Stimulated activated CD8-positive, alpha-beta memory T cell treated with anti-CD3 and anti-CD28 coated beads, Interleukin-2, amount 100 ng/mL, for 48 hours (primary cell): ENCODE measurements at regions not wholly inside any gene's neighbourhood (a gene's known extent, or its start where the extent isn't known, plus 50 kb on each side); places are given as distances from the start of the nearest gene placed in this dataset.
"Not testable (repeated sequence)": the region's sequence is repeated elsewhere in the genome, so short reads cannot be mapped to it uniquely, and the experiment has no call there.

Experiments used
- DNase-seq, 2 donors: peaks; one replicate each; pipeline ENCODE4 v3.0.0-alpha.2; 2020; ENCODE audit warnings: low read depth in 2 of 2

DNA sequence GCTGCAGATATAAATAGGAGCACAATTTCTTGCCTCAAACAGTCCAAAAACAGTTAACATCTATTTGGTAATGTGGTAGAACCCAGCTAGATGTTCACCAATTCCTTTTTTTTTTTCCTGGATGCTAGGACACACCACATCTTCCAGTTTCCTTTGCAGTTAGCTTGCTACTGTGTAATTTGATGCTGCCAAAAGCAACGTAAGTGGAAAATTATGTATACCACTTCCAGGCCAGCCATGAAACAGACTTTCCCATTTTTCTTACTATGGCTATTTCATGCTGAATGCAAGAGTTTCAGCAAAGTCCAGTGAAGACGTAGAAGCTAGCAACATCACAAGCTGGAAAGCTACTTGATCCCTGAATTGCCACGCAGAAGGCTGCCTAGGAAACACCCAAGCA lies 667.2 kb downstream of the TLE1 start:
- no peak for DNase-seq

DNA sequence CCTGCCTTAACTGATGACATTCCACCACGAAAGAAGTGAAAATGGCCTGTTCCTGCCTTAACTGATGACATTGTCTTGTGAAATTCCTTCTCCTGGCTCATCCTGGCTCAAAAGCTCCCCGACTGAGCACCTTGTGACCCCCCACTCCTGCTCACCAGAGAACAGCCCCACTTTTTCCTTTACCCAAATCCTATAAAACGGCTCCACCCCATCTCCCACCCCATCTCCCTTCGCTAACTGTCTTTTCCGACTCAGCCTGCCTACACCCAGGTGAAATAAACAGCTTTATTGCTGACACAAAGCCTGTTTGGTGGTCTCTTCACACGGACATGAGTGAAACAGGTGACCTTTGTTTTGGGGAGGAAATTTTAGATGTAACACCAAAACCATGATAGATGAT lies 674.4 kb downstream of the TLE1 start:
- DNase-seq, result not testable (repeated sequence)

DNA sequence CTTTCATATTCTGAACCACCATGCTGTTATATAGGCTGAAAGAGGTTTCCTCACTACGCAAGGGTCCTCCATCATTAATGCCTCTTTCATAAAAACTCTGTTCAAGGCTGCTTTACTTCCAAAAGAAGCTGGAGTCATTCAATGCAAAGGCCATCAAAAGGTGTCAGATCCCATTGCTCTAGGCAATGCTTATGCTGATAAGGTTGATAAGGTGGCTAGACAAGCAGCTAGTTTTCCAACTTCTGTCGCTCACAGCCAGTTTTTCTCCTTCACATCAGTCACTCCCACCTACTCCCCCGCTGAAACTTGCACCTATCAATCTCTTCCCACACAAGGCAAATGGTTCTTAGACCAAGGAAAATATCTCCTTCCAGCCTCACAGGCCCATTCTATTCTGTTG lies 676.2 kb downstream of the TLE1 start:
- DNase-seq, result not testable (repeated sequence)

DNA sequence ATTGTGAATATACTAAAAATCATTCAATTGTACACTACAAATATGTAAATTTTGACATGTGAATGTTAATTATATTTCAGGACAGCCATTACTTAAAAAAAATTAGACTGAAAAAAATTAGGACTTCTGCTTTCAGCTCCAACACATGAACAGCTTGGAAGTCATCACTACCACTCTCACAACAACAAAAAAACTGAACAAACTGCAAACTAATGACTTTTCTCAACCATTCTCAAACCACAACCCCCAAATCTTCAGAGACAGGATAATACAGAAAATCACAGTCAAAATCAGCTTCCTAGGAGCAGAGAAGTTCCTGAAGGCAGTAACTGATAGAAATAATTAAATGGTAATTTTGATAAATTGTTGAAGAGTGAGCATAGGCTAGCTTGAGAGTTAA lies 686.4 kb downstream of the TLE1 start:
- no peak for DNase-seq

- DNase-seq, result no peak
These were observed 687.1 kb downstream of the TLE1 start for GRCh38 chr9:81002242-81002641.

DNA sequence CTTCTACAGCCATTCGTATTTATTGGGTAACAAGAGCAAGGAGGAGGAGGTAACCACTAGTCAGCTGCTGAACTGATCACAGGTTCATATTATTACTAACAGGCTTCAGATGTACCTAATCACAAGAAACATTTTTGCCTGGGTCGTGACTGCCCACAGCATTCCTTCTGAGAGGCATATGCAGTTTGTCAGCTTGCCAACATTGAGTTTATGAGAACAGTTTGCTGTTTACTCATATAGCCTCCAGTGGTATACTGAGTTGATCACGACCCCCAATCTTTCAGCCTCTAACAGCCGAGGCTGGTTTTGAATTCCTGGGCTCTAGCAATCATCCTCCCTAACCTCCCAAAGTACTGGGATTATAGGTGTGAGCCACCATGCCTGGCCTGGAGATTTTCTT lies 693.6 kb downstream of the TLE1 start:
- no peak for DNase-seq

DNA sequence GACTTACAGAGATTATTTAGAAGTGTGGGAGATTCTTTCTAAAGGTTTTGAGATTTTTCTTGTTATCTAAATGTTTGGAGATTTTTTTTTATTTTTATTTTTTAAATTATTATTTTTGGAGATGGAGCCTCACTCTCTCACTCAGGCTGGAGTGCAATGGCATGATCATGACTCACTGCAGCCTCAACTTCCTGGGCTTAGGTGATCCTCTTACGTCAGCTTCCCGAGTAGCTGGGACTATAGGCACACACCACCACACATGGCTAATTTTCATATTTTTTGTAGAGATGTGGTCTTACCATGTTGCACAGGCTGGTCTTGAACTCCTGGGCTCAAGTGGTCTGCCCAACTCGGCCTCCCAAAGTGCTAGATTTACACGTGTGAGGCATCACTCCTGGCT lies 694.5 kb downstream of the TLE1 start:
- DNase-seq, result no peak

DNA sequence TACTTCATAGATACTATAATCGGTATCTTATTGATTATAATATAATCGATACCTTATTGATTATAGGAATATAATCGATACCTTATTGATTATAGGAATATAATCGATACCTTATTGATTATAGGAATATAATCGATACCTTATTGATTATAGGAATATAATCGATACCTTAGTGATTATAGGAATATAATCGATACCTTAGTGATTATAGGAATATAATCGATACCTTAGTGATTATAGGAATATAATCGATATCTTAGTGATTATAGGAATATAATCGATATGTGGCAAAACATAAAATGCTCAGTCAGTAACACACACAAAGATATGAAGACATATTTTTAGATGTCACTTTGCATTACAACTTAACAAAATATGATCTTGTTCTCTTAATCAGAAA lies 703.8 kb downstream of the TLE1 start:
- DNase-seq, result not testable (repeated sequence)

GRCh38 chr9:80976403-80976802 lies 712.9 kb downstream of the TLE1 start:
- no peak for DNase-seq

DNA sequence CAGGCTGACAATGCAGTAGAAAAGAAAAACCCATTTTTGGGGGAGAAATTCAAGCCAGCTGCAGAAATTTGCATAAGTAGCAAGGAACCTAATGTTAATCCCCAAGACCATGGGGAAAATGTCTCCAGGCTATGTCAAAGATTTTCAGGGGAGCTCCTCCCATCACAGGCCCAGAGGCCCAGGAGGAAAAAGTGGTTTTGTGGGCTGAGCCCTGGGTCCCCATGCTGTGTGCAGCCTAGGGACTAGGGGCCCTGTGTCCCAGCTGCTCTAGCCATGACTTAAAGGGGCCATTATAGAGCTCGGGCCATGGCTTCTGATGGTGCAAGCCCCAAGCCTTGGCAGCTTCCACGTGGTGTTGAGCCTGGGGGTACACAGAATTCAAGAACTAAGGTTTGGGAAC lies 719.0 kb downstream of the TLE1 start:
- DNase-seq, result not testable (repeated sequence)

DNA sequence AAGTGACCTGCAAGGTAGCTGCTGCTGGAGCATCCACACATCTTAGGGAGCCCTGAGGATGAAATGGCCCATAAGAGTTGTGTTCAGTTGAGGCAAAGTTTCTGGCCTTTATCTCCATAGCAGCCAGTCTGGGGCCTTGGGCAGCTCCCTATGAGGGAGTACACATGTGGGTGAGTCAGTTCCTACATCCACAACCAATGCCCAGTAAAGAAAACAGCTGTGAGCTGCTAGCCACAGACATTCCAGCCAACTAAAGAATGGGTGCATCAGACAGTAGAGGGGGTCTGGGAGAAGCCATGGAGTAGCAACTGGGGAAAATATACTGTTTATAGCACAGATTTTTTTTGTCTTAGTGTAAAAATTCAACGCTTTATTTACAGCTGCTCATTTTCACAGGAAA lies 720.7 kb downstream of the TLE1 start:
- no peak for DNase-seq

DNA sequence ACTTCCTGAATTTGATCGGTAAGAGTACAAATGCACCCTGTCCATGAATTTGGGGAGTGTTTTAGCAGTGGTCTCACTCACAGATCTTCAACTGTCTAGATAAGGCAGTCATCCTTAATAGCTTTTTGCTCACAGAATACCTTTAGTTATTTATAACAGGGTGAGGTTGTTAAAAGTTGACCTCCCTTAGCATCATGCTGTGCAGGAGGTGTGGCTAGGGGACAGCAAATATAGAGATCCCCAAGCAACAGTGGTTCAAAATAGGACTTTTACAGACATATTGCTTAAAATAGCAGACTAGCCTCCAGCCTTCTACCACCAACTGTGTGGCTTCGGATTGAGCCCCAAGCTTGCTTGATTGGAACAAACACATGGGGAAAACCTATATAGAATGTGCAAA lies 724.4 kb downstream of the TLE1 start:
- DNase-seq, result no peak

- no peak for DNase-seq
These were observed 725.0 kb downstream of the TLE1 start for GRCh38 chr9:80964374-80964773.

GRCh38 chr9:80957801-80958200 lies 731.5 kb downstream of the TLE1 start:
- DNase-seq, result no peak

DNA sequence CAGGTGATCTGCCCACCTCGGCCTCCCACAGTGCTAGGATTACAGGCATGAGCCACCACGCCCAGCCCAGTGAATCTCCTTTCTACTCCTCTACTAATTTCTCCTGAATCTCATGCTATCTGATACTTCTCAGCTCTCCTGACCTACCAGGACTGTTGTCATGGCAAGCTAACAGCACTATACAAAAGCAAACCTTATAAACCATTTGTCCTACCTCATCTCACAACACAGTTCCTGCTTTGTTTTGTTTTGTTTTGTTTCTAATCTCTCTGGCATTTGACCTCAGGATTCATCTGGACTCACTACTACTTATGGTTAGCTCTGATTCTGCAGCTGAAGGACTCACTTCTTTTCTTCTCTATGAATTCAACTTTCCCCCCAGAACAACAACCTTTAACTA lies 734.8 kb downstream of the TLE1 start:
- DNase-seq, result no peak

- no peak for DNase-seq
These were observed 736.9 kb downstream of the TLE1 start for GRCh38 chr9:80952363-80952922.

GRCh38 chr9:80951675-80952074 lies 737.7 kb downstream of the TLE1 start:
- DNase-seq, result no peak

- no peak for DNase-seq
These were observed 740.5 kb downstream of the TLE1 start for GRCh38 chr9:80948876-80949275.

GRCh38 chr9:80948066-80948465 lies 741.3 kb downstream of the TLE1 start:
- DNase-seq, result no peak

DNA sequence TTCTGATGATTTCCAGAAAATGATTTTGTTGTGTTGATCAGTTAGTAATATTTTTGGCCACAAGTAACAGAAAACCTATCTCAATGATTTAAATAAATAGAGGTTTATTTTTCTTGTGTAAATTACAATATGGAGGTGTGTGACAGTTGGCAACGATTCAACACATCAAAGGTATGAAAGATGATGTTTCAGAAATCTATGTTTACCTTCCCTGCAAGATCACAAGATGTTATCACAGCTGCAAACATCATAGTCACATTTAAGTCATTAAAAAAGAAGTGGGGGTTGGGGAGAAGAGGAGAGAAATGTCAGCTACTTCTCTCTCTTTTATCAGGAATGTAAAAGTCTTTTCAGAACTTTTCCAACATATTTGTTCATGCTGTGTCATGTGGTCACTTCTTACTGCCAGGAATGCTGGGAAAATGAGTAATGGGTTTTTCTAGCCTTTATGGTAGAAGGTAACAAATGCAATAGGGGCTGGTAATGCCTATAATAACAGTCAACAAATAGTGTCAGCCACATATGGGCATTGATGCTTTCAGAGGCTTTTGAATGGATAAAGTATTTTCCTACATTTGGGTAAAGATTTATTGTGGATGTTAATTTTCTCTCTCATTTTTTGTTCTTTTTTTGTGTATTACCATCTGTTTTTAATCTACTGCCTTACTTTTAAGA lies 742.7 kb downstream of the TLE1 start:
- no peak for DNase-seq

DNA sequence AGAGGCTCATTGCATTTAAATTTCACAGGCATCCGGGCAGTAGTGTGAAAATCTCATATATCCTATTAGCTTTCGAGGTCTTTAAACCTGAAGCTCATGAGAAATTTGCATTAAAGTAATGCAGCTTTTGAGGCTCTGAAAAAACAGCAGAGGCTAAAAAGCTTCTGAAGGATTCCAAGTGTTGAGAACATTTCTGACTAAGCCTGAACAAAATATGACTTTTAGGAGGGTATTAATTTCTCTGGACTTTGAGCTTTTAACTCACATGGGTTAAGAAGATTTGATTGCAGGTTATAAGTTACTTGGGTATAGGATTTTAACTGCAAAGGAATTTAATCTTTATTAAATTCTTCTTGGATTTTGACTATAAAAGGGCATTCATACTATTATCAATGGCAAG lies 743.9 kb downstream of the TLE1 start:
- DNase-seq, result no peak

GRCh38 chr9:80937645-80938044 lies 751.7 kb downstream of the TLE1 start:
- DNase-seq, result no peak

DNA sequence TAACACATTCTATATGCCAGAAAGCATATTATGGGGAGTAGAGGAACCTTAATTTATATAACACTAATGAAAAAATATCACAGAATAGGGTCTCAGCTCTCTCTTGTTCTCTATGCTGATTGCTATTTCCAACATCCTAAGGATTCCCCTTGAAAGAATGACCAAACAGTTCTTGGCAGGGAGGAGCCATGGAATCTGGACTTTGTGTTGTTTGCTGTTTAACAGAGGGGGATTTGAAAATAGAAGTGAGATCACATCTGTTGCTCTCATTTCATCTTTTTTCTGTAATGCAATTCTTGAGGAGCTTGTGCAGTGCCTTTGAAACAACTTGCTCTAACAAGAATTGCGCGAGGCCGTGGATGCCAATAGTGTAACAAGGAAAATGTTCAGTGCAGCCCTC lies 755.3 kb downstream of the TLE1 start:
- DNase-seq, result no peak
